Neural progenitor cell (in vitro differentiated cells): ENCODE measurements at regions not wholly inside any gene's neighbourhood (a gene's known extent, or its start where the extent isn't known, plus 50 kb on each side); places are given as distances from the start of the nearest gene placed in this dataset.

ENCODE experiments used
- EZH2 ChIP-seq: fragments of 200-600 bp; sonication (generic); IDR thresholded peaks from 2 replicates; pipeline ENCODE4 v1.6.1; 2017; ENCODE audit warnings: antibody characterized with exemption, mild to moderate bottlenecking, moderate library complexity
- EZH2phosphoT487 ChIP-seq: fragments of 200-600 bp; sonication (generic); IDR thresholded peaks from 2 replicates; pipeline ENCODE4 v1.6.1; 2017; ENCODE audit warnings: antibody characterized with exemption
- TF ChIP-seq, protein P1 (sequence below): fragments of 200-600 bp; sonication (generic); IDR thresholded peaks from 2 replicates; pipeline ENCODE4 v1.5.1; 2017; ENCODE audit warnings: antibody characterized with exemption, mild to moderate bottlenecking

- TF ChIP-seq, protein P1, sequence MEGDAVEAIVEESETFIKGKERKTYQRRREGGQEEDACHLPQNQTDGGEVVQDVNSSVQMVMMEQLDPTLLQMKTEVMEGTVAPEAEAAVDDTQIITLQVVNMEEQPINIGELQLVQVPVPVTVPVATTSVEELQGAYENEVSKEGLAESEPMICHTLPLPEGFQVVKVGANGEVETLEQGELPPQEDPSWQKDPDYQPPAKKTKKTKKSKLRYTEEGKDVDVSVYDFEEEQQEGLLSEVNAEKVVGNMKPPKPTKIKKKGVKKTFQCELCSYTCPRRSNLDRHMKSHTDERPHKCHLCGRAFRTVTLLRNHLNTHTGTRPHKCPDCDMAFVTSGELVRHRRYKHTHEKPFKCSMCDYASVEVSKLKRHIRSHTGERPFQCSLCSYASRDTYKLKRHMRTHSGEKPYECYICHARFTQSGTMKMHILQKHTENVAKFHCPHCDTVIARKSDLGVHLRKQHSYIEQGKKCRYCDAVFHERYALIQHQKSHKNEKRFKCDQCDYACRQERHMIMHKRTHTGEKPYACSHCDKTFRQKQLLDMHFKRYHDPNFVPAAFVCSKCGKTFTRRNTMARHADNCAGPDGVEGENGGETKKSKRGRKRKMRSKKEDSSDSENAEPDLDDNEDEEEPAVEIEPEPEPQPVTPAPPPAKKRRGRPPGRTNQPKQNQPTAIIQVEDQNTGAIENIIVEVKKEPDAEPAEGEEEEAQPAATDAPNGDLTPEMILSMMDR: no peak
- no peak for TF ChIP-seq EZH2
- no peak for TF ChIP-seq EZH2phosphoT487
Observed at GRCh38 chr14:27245947-27246346, 648.1 kb upstream of the NOVA1 start.
